GM23338 (cell line): ENCODE measurements at regions not wholly inside any gene's neighbourhood (a gene's known extent, or its start where the extent isn't known, plus 50 kb on each side); places are given as distances from the start of the nearest gene placed in this dataset.

Source experiments
- ATAC-seq: fragments of 200-7000 bp; cut with Tn5 transposase; 3 replicates; pipeline ENCODE4 v1.9.1; 2020
- DNase-seq: peaks from one replicate; pipeline ENCODE4 v3.0.0-alpha.2; 2015; ENCODE audit warnings: low spot score
- H2AFZ ChIP-seq: fragments of 200-600 bp; sonication (generic); 2 replicates; pipeline ENCODE4 v1.8.0; 2016; ENCODE audit warnings: antibody characterized with exemption, mild to moderate bottlenecking, moderate library complexity
- H3F3A ChIP-seq: fragments of 200-600 bp; sonication (generic); replicated peaks from 2 replicates; pipeline ENCODE4 v1.8.0; 2017; ENCODE audit warnings: antibody characterized with exemption, mixed run types, low read depth
- H3K27ac ChIP-seq: fragments of 200-600 bp; sonication (generic); 2 replicates; pipeline ENCODE4 v1.6.1; 2016; ENCODE audit warnings: low read depth
- H3K27me3 ChIP-seq: fragments of 200-600 bp; sonication (generic); 2 replicates; pipeline ENCODE4 v1.8.0; 2016; ENCODE audit warnings: mild to moderate bottlenecking, mixed run types, moderate library complexity; ENCODE audit not compliant: insufficient read depth
- H3K36me3 ChIP-seq: fragments of 200-600 bp; sonication (generic); 2 replicates; pipeline ENCODE4 v1.8.0; 2016; ENCODE audit warnings: mild to moderate bottlenecking; ENCODE audit not compliant: insufficient read depth
- H3K4me1 ChIP-seq: fragments of 200-600 bp; sonication (generic); 2 replicates; pipeline ENCODE4 v1.8.0; 2016; ENCODE audit warnings: mild to moderate bottlenecking, moderate library complexity; ENCODE audit not compliant: insufficient read depth
- H3K4me2 ChIP-seq: fragments of 200-600 bp; sonication (generic); 2 replicates; pipeline ENCODE4 v1.7.1; 2017; ENCODE audit warnings: mixed run types
- H3K4me3 ChIP-seq: fragments of 200-600 bp; sonication (generic); 2 replicates; pipeline ENCODE4 v1.6.1; 2016; ENCODE audit warnings: mixed run types
- H3K79me2 ChIP-seq: fragments of 200-600 bp; sonication (generic); replicated peaks from 2 replicates; pipeline ENCODE4 v1.8.0; 2017; ENCODE audit warnings: mild to moderate bottlenecking; ENCODE audit not compliant: insufficient read depth
- H3K9me2 ChIP-seq: fragments of 200-600 bp; sonication (generic); 2 replicates; pipeline ENCODE4 v1.8.0; 2017; ENCODE audit not compliant: insufficient read depth
- H4K20me1 ChIP-seq: fragments of 200-600 bp; sonication (generic); replicated peaks from 2 replicates; pipeline ENCODE4 v1.8.0; 2017; ENCODE audit warnings: mild to moderate bottlenecking; ENCODE audit not compliant: insufficient read depth
- H3K27ac Mint-ChIP-seq: 2 replicates; pipeline ENCODE4 v1.8.0; 2020; ENCODE audit warnings: inconsistent platforms, mild to moderate bottlenecking, moderate library complexity, mixed read lengths
- H3K27me3 Mint-ChIP-seq: 3 replicates; pipeline ENCODE4 v1.8.0; 2022; ENCODE audit warnings: low read depth, mild to moderate bottlenecking, moderate library complexity, mixed read lengths, inconsistent platforms; ENCODE audit not compliant: insufficient read depth, poor library complexity
- H3K36me3 Mint-ChIP-seq: 3 replicates; pipeline ENCODE4 v1.8.0; 2021; ENCODE audit warnings: low read depth, mild to moderate bottlenecking, inconsistent platforms, moderate library complexity, mixed read lengths
- H3K4me1 Mint-ChIP-seq: 3 replicates; pipeline ENCODE4 v1.8.0; 2020; ENCODE audit warnings: mild to moderate bottlenecking, inconsistent platforms, mixed read lengths
- H3K4me3 Mint-ChIP-seq: 3 replicates; pipeline ENCODE4 v1.8.0; 2021; ENCODE audit warnings: moderate library complexity, mild to moderate bottlenecking, inconsistent platforms, mixed read lengths
- H3K9me3 Mint-ChIP-seq: 3 replicates; pipeline ENCODE4 v1.8.0; 2020; ENCODE audit warnings: moderate library complexity, mild to moderate bottlenecking, inconsistent platforms, mixed read lengths
- CREB1 ChIP-seq: fragments of 250-450 bp; sonication (Bioruptor Pico); IDR thresholded peaks from 2 replicates; pipeline ENCODE4 v1.5.0; 2020; ENCODE audit warnings: low read depth, mild to moderate bottlenecking, moderate library complexity
- ETS1 ChIP-seq: IDR thresholded peaks from 2 replicates; pipeline ENCODE4 v1.6.1; 2016; ENCODE audit warnings: antibody characterized with exemption
- EZH2 ChIP-seq: fragments of 200-600 bp; sonication (generic); IDR thresholded peaks from one replicate; pipeline ENCODE4 v1.8.0; 2017; ENCODE audit warnings: antibody characterized with exemption, mild to moderate bottlenecking, low read depth; ENCODE audit not compliant: unreplicated experiment
- EZH2phosphoT487 ChIP-seq: fragments of 200-600 bp; sonication (generic); IDR thresholded peaks from one replicate; pipeline ENCODE4 v1.8.1; 2018; ENCODE audit warnings: antibody characterized with exemption; ENCODE audit not compliant: unreplicated experiment
- JUNB ChIP-seq: IDR thresholded peaks from one replicate; pipeline ENCODE4 v1.6.1; 2016; ENCODE audit warnings: antibody characterized with exemption; ENCODE audit not compliant: unreplicated experiment
- NANOG ChIP-seq: IDR thresholded peaks from 2 replicates; pipeline ENCODE4 v1.6.1; 2016; ENCODE audit warnings: antibody characterized with exemption, borderline replicate concordance
- POLR2AphosphoS5 ChIP-seq: IDR thresholded peaks from 2 replicates; pipeline ENCODE4 v1.6.1; 2016; ENCODE audit warnings: antibody characterized with exemption, low read depth
- REST ChIP-seq: IDR thresholded peaks from one replicate; pipeline ENCODE4 v1.6.1; 2018; ENCODE audit warnings: antibody characterized with exemption; ENCODE audit not compliant: unreplicated experiment
- STAT1 ChIP-seq: IDR thresholded peaks from one replicate; pipeline ENCODE4 v1.6.1; 2016; ENCODE audit warnings: antibody characterized with exemption; ENCODE audit not compliant: unreplicated experiment
- ZNF114 ChIP-seq: fragments of 250-450 bp; sonication (Bioruptor Pico); IDR thresholded peaks from 2 replicates; pipeline ENCODE4 v1.5.0; 2020; ENCODE audit warnings: mild to moderate bottlenecking, moderate library complexity
- ZNF331 ChIP-seq: fragments of 250-450 bp; sonication (Bioruptor Pico); IDR thresholded peaks from 2 replicates; pipeline ENCODE4 v1.5.0; 2020; ENCODE audit warnings: low read depth, mild to moderate bottlenecking, moderate library complexity
- ZNF462 ChIP-seq: fragments of 250-450 bp; sonication (Bioruptor Pico); IDR thresholded peaks from 2 replicates; pipeline ENCODE4 v1.5.0; 2020; ENCODE audit warnings: mild to moderate bottlenecking, moderate library complexity
- TF ChIP-seq, protein P1 (sequence below), 2 experiments: fragments of 200-600 bp in 1 of 2; sonication (generic) in 1 of 2; conservative IDR thresholded peaks; 2 replicates each; pipeline versions ENCODE4 v1.5.1 to v1.6.1; 2016 to 2017; ENCODE audit warnings: antibody characterized with exemption in 2 of 2, low read depth in 2 of 2, mild to moderate bottlenecking in 2 of 2, moderate library complexity in 1 of 2

DNA sequence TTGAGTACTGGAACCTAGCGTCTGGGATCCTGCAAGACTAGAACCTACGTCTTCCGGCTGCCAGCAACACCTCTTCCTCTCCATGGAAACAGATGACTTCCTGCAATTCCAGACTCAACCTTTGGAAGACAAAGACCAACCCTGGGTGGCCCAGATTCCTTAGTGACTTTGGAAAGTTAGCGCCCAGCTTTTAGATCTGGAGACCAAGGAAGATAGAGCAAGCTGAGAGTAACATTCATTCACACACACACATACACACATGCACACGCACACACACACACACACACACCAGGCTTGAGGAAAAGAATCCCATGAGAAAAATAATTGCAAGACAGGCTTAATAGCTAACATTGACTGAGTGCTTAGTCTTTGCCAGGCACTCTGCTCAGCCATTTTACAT lies 788.9 kb downstream of the UQCRFS1 start:
- H3K27ac Mint-ChIP-seq: peak overlapping the region; percentile 93
- no peaks in the 10 kb centered on the region for H4K20me1 ChIP-seq
- no peaks in the 10 kb centered on the region for H3K36me3 Mint-ChIP-seq
- H3K27me3 ChIP-seq: no peaks in the 10 kb centered on the region
- DNase-seq (peak; percentile 95), ATAC-seq (peak; percentile 72)
- no peak overlapping the region for H3K4me3 ChIP-seq
- peak overlapping the region; percentile 92 for H3K27ac ChIP-seq
- H3K79me2 ChIP-seq: no peaks in the 10 kb centered on the region
- peaks cover 3% of the 10 kb centered on the region; the same call in 1 of the 3 replicates for H3K9me3 Mint-ChIP-seq
- H3F3A ChIP-seq: no peaks in the 10 kb centered on the region
- peak overlapping the region; percentile 56 for H3K4me2 ChIP-seq
- no peak overlapping the region for H2AFZ ChIP-seq
- TF ChIP-seq ZNF462 (CRISPR knock-in tag) (peak; percentile 82), EZH2 (no peak), ZNF331 (CRISPR knock-in tag) (no peak), ZNF114 (CRISPR knock-in tag) (no peak), ETS1 (no peak; the same call in 1 of the 2 replicates), STAT1 (no peak), NANOG (0 out of 2 replicates have a peak, but pooled peaks have one; percentile 12), EZH2phosphoT487 (no peak), JUNB (no peak), CREB1 (CRISPR knock-in tag) (no peak), POLR2AphosphoS5 (no peak), REST (no peak)
- TF ChIP-seq, protein P1, sequence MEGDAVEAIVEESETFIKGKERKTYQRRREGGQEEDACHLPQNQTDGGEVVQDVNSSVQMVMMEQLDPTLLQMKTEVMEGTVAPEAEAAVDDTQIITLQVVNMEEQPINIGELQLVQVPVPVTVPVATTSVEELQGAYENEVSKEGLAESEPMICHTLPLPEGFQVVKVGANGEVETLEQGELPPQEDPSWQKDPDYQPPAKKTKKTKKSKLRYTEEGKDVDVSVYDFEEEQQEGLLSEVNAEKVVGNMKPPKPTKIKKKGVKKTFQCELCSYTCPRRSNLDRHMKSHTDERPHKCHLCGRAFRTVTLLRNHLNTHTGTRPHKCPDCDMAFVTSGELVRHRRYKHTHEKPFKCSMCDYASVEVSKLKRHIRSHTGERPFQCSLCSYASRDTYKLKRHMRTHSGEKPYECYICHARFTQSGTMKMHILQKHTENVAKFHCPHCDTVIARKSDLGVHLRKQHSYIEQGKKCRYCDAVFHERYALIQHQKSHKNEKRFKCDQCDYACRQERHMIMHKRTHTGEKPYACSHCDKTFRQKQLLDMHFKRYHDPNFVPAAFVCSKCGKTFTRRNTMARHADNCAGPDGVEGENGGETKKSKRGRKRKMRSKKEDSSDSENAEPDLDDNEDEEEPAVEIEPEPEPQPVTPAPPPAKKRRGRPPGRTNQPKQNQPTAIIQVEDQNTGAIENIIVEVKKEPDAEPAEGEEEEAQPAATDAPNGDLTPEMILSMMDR (conservative IDR thresholded peaks at IDR 0.05; ENCODE audit: low read depth in 2 of 2): no peak
- peak overlapping the region; percentile 20; the same call in 2 of the 3 replicates for H3K4me3 Mint-ChIP-seq
- peaks cover 10% of the 10 kb centered on the region for H3K27me3 Mint-ChIP-seq
- H3K4me1 Mint-ChIP-seq: peaks cover 47% of the 10 kb centered on the region
- no peaks in the 10 kb centered on the region for H3K36me3 ChIP-seq
- peaks cover 4% of the 10 kb centered on the region; the same call in 1 of the 2 replicates for H3K9me2 ChIP-seq
- H3K4me1 ChIP-seq: peaks cover 22% of the 10 kb centered on the region
